ENCODE measurements at regions not wholly inside any gene's neighbourhood (a gene's known extent, or its start where the extent isn't known, plus 50 kb on each side); places are given as distances from the start of the nearest gene placed in this dataset.

GRCh38 chr5:67476531-67476930 lies 279.9 kb upstream of the CD180 start:
- no peaks in the 10 kb centered on the region for H3K4me1 ChIP-seq
- in situ Hi-C loops (cut with MboI; ENCODE audit: low sequenced_read_pairs): no loop called here
- no peak for DNase-seq (ENCODE audit: low spot score in 2 of 2)
- H3K4me3 ChIP-seq: no peak overlapping the region
- H3K9me3 ChIP-seq: no peaks in the 10 kb centered on the region
- H3K36me3 ChIP-seq (replicated peaks): no peaks in the 10 kb centered on the region
- H3K27me3 ChIP-seq (ENCODE audit: low read depth): no peaks in the 10 kb centered on the region; the same call in 1 of the 2 replicates

- Histone ChIP-seq H3K9me3 (no peaks in the 10 kb centered on the region), H3K4me1 (no peaks in the 10 kb centered on the region), H3K36me3 (replicated peaks) (no peaks in the 10 kb centered on the region), H3K4me3 (no peak overlapping the region), H3K27me3 (ENCODE audit: low read depth) (no peaks in the 10 kb centered on the region; the same call in 1 of the 2 replicates)
- DNase-seq (ENCODE audit: low spot score in 2 of 2): no peak
- in situ Hi-C loops (cut with MboI; ENCODE audit: low sequenced_read_pairs): no loop called here
Measured at GRCh38 chr5:67475489-67475888, 278.9 kb upstream of the CD180 start.

- in situ Hi-C loops (cut with MboI; ENCODE audit: low sequenced_read_pairs): no loop called here
- Histone ChIP-seq H3K36me3 (replicated peaks) (no peaks in the 10 kb centered on the region), H3K4me3 (no peak overlapping the region), H3K27me3 (ENCODE audit: low read depth) (no peaks in the 10 kb centered on the region; the same call in 1 of the 2 replicates), H3K4me1 (no peaks in the 10 kb centered on the region), H3K9me3 (no peaks in the 10 kb centered on the region)
- DNase-seq (ENCODE audit: low spot score in 2 of 2): no peak
Measured at GRCh38 chr5:67474597-67475238, 278.1 kb upstream of the CD180 start.

- no peak overlapping the region for H3K4me3 ChIP-seq
- in situ Hi-C loops (cut with MboI; ENCODE audit: low sequenced_read_pairs): no loop called here
- H3K9me3 ChIP-seq: no peaks in the 10 kb centered on the region
- no peak for DNase-seq (ENCODE audit: low spot score in 2 of 2)
- no peaks in the 10 kb centered on the region for H3K4me1 ChIP-seq
- H3K27me3 ChIP-seq (ENCODE audit: low read depth): no peaks in the 10 kb centered on the region
- H3K36me3 ChIP-seq (replicated peaks): no peaks in the 10 kb centered on the region
Measured at GRCh38 chr5:67467110-67467509, 270.5 kb upstream of the CD180 start.

GRCh38 chr5:67465537-67466207 lies 269.1 kb upstream of the CD180 start:
- no peaks in the 10 kb centered on the region for H3K4me1 ChIP-seq
- no peak overlapping the region for H3K4me3 ChIP-seq
- H3K9me3 ChIP-seq: no peaks in the 10 kb centered on the region
- no peaks in the 10 kb centered on the region for H3K27me3 ChIP-seq (ENCODE audit: low read depth)
- H3K36me3 ChIP-seq (replicated peaks): no peaks in the 10 kb centered on the region
- in situ Hi-C loops (cut with MboI; ENCODE audit: low sequenced_read_pairs): no loop called here
- no peak for DNase-seq (ENCODE audit: low spot score in 2 of 2)

- H3K4me3 ChIP-seq: no peak overlapping the region
- H3K27me3 ChIP-seq (ENCODE audit: low read depth): no peaks in the 10 kb centered on the region
- no peaks in the 10 kb centered on the region for H3K4me1 ChIP-seq
- no peaks in the 10 kb centered on the region for H3K36me3 ChIP-seq (replicated peaks)
- in situ Hi-C loops (cut with MboI; ENCODE audit: low sequenced_read_pairs): no loop called here
- DNase-seq (ENCODE audit: low spot score in 2 of 2): no peak
- no peaks in the 10 kb centered on the region for H3K9me3 ChIP-seq
Measured at GRCh38 chr5:67462147-67462546, 265.5 kb upstream of the CD180 start.

- DNase-seq (ENCODE audit: low spot score in 2 of 2): no peak
- Histone ChIP-seq H3K9me3 (no peaks in the 10 kb centered on the region), H3K36me3 (replicated peaks) (no peaks in the 10 kb centered on the region), H3K4me1 (no peaks in the 10 kb centered on the region), H3K27me3 (ENCODE audit: low read depth) (0 out of 2 replicates have a peak, but pooled peaks cover 4% of the 10 kb centered on the region), H3K4me3 (no peak overlapping the region)
- in situ Hi-C loops (cut with MboI; ENCODE audit: low sequenced_read_pairs): no loop called here
Measured at GRCh38 chr5:67459253-67459652, 262.7 kb upstream of the CD180 start.

- no peaks in the 10 kb centered on the region for H3K4me1 ChIP-seq
- no peaks in the 10 kb centered on the region for H3K36me3 ChIP-seq (replicated peaks)
- H3K9me3 ChIP-seq: no peaks in the 10 kb centered on the region
- H3K27me3 ChIP-seq (ENCODE audit: low read depth): 0 out of 2 replicates have a peak, but pooled peaks cover 4% of the 10 kb centered on the region
- H3K4me3 ChIP-seq: no peak overlapping the region
- DNase-seq (ENCODE audit: low spot score in 2 of 2): no peak
- in situ Hi-C loops (cut with MboI; ENCODE audit: low sequenced_read_pairs): no loop called here
Measured at GRCh38 chr5:67455970-67456369, 259.4 kb upstream of the CD180 start.

- no peaks in the 10 kb centered on the region for H3K4me1 ChIP-seq
- 0 out of 2 replicates have a peak, but pooled peaks cover 4% of the 10 kb centered on the region for H3K27me3 ChIP-seq (ENCODE audit: low read depth)
- H3K36me3 ChIP-seq (replicated peaks): no peaks in the 10 kb centered on the region
- H3K4me3 ChIP-seq: no peak overlapping the region
- in situ Hi-C loops (cut with MboI; ENCODE audit: low sequenced_read_pairs): no loop called here
- no peak for DNase-seq (ENCODE audit: low spot score in 2 of 2)
- H3K9me3 ChIP-seq: no peaks in the 10 kb centered on the region
Measured at GRCh38 chr5:67454957-67455561, 258.5 kb upstream of the CD180 start.

GRCh38 chr5:67453111-67453905 lies 256.7 kb upstream of the CD180 start:
- Histone ChIP-seq H3K9me3 (no peaks in the 10 kb centered on the region), H3K4me1 (no peaks in the 10 kb centered on the region), H3K27me3 (ENCODE audit: low read depth) (0 out of 2 replicates have a peak, but pooled peaks cover 4% of the 10 kb centered on the region), H3K4me3 (no peak overlapping the region), H3K36me3 (replicated peaks) (no peaks in the 10 kb centered on the region)
- in situ Hi-C loops (cut with MboI; ENCODE audit: low sequenced_read_pairs): no loop called here
- no peak for DNase-seq (ENCODE audit: low spot score in 2 of 2)

- in situ Hi-C loops (cut with MboI; ENCODE audit: low sequenced_read_pairs): no loop called here
- no peaks in the 10 kb centered on the region for H3K9me3 ChIP-seq
- no peak for DNase-seq (ENCODE audit: low spot score in 2 of 2)
- 0 out of 2 replicates have a peak, but pooled peaks cover 4% of the 10 kb centered on the region for H3K27me3 ChIP-seq (ENCODE audit: low read depth)
- H3K36me3 ChIP-seq (replicated peaks): no peaks in the 10 kb centered on the region
- no peaks in the 10 kb centered on the region for H3K4me1 ChIP-seq
- H3K4me3 ChIP-seq: no peak overlapping the region
Measured at GRCh38 chr5:67451640-67452279, 255.2 kb upstream of the CD180 start.

- no peaks in the 10 kb centered on the region for H3K27me3 ChIP-seq (ENCODE audit: low read depth)
- H3K4me1 ChIP-seq: no peaks in the 10 kb centered on the region
- no peak for DNase-seq (ENCODE audit: low spot score in 2 of 2)
- no peak overlapping the region for H3K4me3 ChIP-seq
- in situ Hi-C loops (cut with MboI; ENCODE audit: low sequenced_read_pairs): no loop called here
- H3K36me3 ChIP-seq (replicated peaks): no peaks in the 10 kb centered on the region
- H3K9me3 ChIP-seq: no peaks in the 10 kb centered on the region
Measured at GRCh38 chr5:67447732-67448131, 251.1 kb upstream of the CD180 start.

Data from HAP-1 (cell line).